ENCODE measurements at regions not wholly inside any gene's neighbourhood (a gene's known extent, or its start where the extent isn't known, plus 50 kb on each side); places are given as distances from the start of the nearest gene placed in this dataset.

GRCh38 chr1:228958741-228959140, 223.5 kb downstream of the RHOU start:
- DNase-seq, result no peak
- Histone ChIP-seq H3K4me1 (ENCODE audit: insufficient read depth) (peaks cover 3% of the 10 kb centered on the region), H3K27ac (no peak overlapping the region), H3K4me3 (no peak overlapping the region), H3K36me3 (no peaks in the 10 kb centered on the region), H3K9me3 (no peaks in the 10 kb centered on the region), H3K27me3 (no peaks in the 10 kb centered on the region)
- WGBS, 3 donors, result 65 to 79% (median 76%) methylated on average over 2 of the region's 2 CpGs
- intact Hi-C loops (cut with DNase I), result loop anchor here in 2 of 4 donors (5.0 to 10.0 kb wide), 2 partner anchors 154 to 221 kb away; partner anchors contain the start of gene RHOU (in 1 of the 2)
- no peak for TF ChIP-seq POLR2A (IDR thresholded peaks at IDR 0.05)
- TF ChIP-seq, protein P1, sequence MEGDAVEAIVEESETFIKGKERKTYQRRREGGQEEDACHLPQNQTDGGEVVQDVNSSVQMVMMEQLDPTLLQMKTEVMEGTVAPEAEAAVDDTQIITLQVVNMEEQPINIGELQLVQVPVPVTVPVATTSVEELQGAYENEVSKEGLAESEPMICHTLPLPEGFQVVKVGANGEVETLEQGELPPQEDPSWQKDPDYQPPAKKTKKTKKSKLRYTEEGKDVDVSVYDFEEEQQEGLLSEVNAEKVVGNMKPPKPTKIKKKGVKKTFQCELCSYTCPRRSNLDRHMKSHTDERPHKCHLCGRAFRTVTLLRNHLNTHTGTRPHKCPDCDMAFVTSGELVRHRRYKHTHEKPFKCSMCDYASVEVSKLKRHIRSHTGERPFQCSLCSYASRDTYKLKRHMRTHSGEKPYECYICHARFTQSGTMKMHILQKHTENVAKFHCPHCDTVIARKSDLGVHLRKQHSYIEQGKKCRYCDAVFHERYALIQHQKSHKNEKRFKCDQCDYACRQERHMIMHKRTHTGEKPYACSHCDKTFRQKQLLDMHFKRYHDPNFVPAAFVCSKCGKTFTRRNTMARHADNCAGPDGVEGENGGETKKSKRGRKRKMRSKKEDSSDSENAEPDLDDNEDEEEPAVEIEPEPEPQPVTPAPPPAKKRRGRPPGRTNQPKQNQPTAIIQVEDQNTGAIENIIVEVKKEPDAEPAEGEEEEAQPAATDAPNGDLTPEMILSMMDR (IDR thresholded peaks at IDR 0.05), result no peak
- TF ChIP-seq EP300 (IDR thresholded peaks at IDR 0.05), result no peak

- no peak overlapping the region for H3K4me3 ChIP-seq
- H3K27me3 ChIP-seq, result no peaks in the 10 kb centered on the region
- no peaks in the 10 kb centered on the region for H3K36me3 ChIP-seq
- WGBS, 3 donors, result 65 to 91% (median 87%) methylated on average over 5 of the region's 5 CpGs
- H3K4me1 ChIP-seq (ENCODE audit: insufficient read depth), result peaks cover 7% of the 10 kb centered on the region
- no peak for DNase-seq
- no peaks in the 10 kb centered on the region for H3K9me3 ChIP-seq
- H3K27ac ChIP-seq, result no peak overlapping the region
- no peak for TF ChIP-seq EP300 (IDR thresholded peaks at IDR 0.05)
- intact Hi-C loops (cut with DNase I), result loop anchor here in 1 of 4 donors (5.0 to 10.0 kb wide), 2 partner anchors 158 to 264 kb away; no protein-coding TSS in a partner anchor
These were observed 225.4 kb downstream of the RHOU start for GRCh38 chr1:228960705-228961104.

DNA sequence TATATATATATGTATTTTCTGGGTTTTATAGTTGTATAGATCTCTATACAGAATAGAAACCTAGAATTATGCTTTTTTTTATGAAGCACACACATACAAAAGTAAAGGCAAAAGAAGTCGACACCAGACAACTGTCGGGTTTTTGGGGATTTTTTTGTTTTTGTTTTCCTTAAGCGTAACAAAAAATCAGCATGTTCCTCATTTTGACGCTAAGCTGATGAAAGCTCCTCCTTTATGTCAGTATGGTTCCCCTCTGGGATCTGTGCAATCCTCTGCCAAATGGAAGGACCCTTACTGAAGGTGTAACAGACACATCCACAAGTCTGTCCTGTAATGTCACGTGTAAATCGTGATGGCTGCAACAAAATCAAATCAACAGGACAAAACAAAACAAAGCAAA, 226.2 kb downstream of the RHOU start:
- TF ChIP-seq EP300 (IDR thresholded peaks at IDR 0.05) (no peak), POLR2A (IDR thresholded peaks at IDR 0.05) (no peak)
- TF ChIP-seq, protein P1 (IDR thresholded peaks at IDR 0.05), result no peak
- DNase-seq, result no peak
- WGBS, 3 donors, result 90 to 95% (median 94%) methylated on average over 6 of the region's 6 CpGs

DNA sequence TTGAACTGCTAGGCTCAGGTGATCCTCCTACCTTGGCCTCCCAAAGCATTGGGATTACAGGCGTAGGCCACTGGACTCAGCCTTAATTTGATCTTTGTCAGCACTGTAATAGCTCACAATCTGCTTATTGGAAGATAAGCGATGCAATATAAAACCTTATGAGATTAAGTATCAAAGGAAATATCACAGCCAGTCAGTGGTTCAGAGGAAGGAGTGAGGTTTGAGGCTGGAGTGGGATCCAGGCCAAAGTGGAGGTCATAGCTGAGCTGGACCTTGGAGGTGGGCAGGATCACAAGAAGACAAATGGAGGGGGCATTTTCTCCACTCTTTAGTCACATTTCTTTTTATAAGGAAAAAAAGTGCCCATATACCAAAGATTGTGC, 228.5 kb downstream of the RHOU start:
- TF ChIP-seq, protein P1 (IDR thresholded peaks at IDR 0.05), result no peak
- TF ChIP-seq POLR2A (IDR thresholded peaks at IDR 0.05) (no peak), EP300 (IDR thresholded peaks at IDR 0.05) (no peak)
- no peak overlapping the region for H3K4me3 ChIP-seq
- intact Hi-C loops (cut with DNase I), result loop anchor here in 1 of 4 donors (5.0 to 10.0 kb wide), 2 partner anchors 161 to 261 kb away; no protein-coding TSS in a partner anchor
- DNase-seq, result peak; percentile 38 to 66 (median 45)
- no peaks in the 10 kb centered on the region for H3K27me3 ChIP-seq
- 37 to 59% (median 57%) methylated on average over 2 of the region's 2 CpGs for WGBS, 3 donors
- peak overlapping the region; percentile 17 to 70 for H3K27ac ChIP-seq
- H3K36me3 ChIP-seq, result no peaks in the 10 kb centered on the region
- H3K9me3 ChIP-seq, result no peaks in the 10 kb centered on the region
- peaks cover 7% of the 10 kb centered on the region for H3K4me1 ChIP-seq (ENCODE audit: insufficient read depth)

More for the DNA sequence above, 226.2 kb downstream of the RHOU start:
- no peak overlapping the region for H3K4me3 ChIP-seq
- H3K27ac ChIP-seq, result no peak overlapping the region
- intact Hi-C loops (cut with DNase I), result loop anchor here in 1 of 4 donors (5.0 to 10.0 kb wide), 2 partner anchors 159 to 263 kb away; no protein-coding TSS in a partner anchor
- no peaks in the 10 kb centered on the region for H3K36me3 ChIP-seq
- peaks cover 7% of the 10 kb centered on the region for H3K4me1 ChIP-seq (ENCODE audit: insufficient read depth)
- H3K27me3 ChIP-seq, result no peaks in the 10 kb centered on the region
- no peaks in the 10 kb centered on the region for H3K9me3 ChIP-seq

All from ovary (tissue), 7 donors.